AG10803 (cell line): ENCODE measurements at regions not wholly inside any gene's neighbourhood (a gene's known extent, or its start where the extent isn't known, plus 50 kb on each side); places are given as distances from the start of the nearest gene placed in this dataset.
"Not testable (repeated sequence)": the region's sequence is repeated elsewhere in the genome, so short reads cannot be mapped to it uniquely, and the experiment has no call there.

Experiments used
- DNase-seq: peaks from one replicate; pipeline ENCODE4 v3.0.0; 2010; ENCODE audit warnings: low read depth
- H3K4me3 ChIP-seq: 2 replicates; pipeline ENCODE4 v1.5.1; 2011; ENCODE audit warnings: mild to moderate bottlenecking, low read length, control low read depth
- CTCF ChIP-seq: conservative IDR thresholded peaks from 2 replicates; pipeline ENCODE4 v1.5.1; 2011; ENCODE audit warnings: mild to moderate bottlenecking, low read length, control low read depth, inconsistent platforms

DNA sequence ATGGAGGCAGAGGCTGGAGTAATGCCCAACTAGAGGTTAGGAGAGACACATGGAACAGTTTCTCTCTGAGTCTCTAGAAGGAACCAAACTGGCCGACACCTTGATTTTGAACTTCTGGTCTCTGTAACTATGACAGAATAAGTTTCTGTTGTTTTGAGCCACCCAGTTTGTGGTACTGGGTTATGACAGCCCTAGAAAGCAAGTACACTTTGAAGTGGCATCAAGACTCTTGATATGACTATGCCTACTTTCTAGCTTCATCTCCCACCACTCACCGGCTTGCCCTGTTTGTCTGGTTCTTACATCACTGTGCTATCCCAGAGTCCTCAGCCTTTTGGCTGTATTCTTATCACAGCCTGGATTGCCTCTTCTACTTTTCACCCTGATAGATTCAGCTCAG is 230.3 kb upstream of the USP24 start:
- no peak for DNase-seq
- no peak for TF ChIP-seq CTCF
- H3K4me3 ChIP-seq = no peak overlapping the region

GRCh38 chr1:55444667-55445066 is 229.5 kb upstream of the USP24 start:
- DNase-seq = no peak
- H3K4me3 ChIP-seq = no peak overlapping the region
- no peak for TF ChIP-seq CTCF

- DNase-seq = peak; percentile 100
- H3K4me3 ChIP-seq = no peak overlapping the region
- peak; percentile 21; the same call in 1 of the 2 replicates for TF ChIP-seq CTCF
These were observed 228.2 kb upstream of the USP24 start for GRCh38 chr1:55443175-55443915.

DNA sequence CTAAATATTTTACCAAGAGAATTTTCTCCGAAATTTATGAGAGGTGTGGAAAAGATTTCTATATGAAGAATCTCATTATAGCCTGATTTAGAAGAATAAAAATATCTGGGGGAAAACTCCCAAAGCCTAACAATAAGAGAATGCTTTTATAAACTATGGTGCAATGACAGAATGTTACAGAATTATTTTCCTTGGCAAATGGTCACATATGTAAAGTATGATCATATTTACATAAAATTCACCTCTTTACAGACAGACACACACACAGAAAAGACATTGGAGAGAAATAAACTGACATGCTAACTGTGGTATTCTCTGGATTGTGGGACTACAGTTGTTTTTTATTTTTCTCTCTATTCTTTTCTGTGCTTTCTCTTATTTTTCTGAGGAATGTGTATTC is 226.3 kb upstream of the USP24 start:
- DNase-seq = no peak
- no peak for TF ChIP-seq CTCF
- H3K4me3 ChIP-seq = no peak overlapping the region

DNA sequence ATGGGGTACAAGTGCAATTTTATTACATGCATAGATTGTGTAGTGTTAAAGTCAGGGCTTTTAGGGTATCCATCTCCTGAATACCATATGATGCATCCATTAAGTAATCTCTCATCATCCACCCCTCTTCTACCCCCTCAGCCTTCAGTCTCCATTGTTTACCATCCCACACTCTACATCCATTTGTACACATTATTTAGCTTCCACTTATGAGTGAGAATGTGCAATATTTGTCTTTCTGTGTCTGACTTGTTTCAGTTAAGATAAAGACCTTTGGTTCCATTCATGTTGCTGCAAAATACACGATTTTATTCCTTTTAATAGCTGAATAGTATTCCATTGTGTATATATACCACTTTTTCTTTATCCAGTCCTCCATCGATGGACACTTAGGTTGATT is 222.5 kb upstream of the USP24 start:
- no peak for TF ChIP-seq CTCF
- DNase-seq = no peak
- H3K4me3 ChIP-seq = no peak overlapping the region

DNA sequence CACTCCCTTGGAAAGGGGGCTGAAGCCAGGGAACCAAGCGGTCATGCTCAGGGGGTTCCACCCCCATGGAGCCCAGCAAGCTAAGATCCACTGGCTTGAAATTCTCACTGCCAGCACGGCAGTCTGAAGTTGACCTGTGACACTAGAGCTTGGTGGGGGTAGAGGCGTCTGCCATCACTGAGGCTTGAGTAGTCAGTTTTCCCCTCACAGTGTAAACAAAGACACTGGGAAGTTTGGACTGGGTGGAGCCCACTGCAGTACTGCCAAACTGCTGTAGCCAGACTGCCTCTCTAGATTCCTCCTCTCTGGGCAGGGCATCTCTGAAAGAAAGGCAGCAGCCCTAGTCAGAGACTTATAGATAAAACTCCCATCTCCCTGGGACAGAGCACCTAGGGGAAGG is 215.6 kb upstream of the USP24 start:
- DNase-seq = peak; percentile 19
- not testable (repeated sequence) for H3K4me3 ChIP-seq

GRCh38 chr1:55430206-55430605 is 215.0 kb upstream of the USP24 start:
- H3K4me3 ChIP-seq, DNase-seq: not testable (repeated sequence)

DNA sequence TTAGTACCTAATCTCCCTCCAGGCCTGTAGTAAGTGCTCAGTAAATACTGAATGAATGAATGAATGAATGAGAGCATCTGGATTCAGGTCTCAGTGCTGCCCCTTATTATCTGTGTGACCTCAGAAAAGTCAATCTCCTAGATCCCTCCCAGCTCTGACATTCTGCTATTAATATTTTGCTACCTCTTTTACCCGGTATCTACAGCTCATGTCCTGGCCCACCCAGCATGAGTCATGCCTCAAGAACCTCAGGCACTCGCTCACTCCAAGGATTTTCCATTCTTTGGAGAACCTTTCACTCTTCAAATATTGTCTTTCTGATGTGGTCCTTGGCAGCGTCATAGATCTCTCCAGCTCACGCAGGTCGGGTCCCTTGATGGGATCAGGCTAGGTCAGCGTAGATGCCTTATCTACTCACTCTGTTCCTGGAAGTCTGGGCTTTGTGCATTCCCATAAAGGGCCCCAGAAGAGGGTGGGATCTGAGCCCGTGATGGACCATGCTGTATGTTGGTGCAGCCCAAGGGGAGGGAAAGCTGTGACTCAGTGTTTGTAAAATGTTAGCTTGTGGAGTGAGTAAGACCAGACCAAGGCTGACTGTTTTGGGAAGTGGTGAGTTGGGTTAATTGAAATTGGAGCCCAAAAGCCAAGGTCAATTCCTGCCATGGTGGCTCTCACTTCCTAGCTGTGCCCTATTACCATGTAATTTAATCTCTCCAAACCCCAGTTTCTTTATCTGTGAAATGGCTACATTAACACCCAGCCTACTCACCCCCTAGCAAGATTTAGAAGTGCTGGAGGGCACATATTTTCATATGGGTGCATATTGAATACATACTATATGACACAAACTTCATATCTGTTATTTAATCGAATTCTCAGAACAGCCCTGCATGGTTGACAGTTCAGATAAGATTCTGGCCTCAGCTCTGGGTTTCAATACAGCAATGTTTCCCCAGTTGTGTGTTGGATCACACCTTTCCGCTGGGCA is 214.1 kb upstream of the USP24 start:
- peak; percentile 99 for DNase-seq
- no peak overlapping the region for H3K4me3 ChIP-seq
- TF ChIP-seq CTCF = no peak
